ENCODE measurements at regions not wholly inside any gene's neighbourhood (a gene's known extent, or its start where the extent isn't known, plus 50 kb on each side); places are given as distances from the start of the nearest gene placed in this dataset.

GRCh38 chr1:2861988-2862813 is 60.7 kb upstream of the TTC34 start:
- TF ChIP-seq CTCF (IDR thresholded peaks at IDR 0.05) (no peak), EP300 (IDR thresholded peaks at IDR 0.05) (no peak), POLR2A (IDR thresholded peaks at IDR 0.05) (no peak), POLR2AphosphoS5 (IDR thresholded peaks at IDR 0.05) (no peak)

All from upper lobe of left lung (tissue), 4 donors.